Stomach (tissue), 4 donors: ENCODE measurements at regions not wholly inside any gene's neighbourhood (a gene's known extent, or its start where the extent isn't known, plus 50 kb on each side); places are given as distances from the start of the nearest gene placed in this dataset.

Source experiments
- EP300 ChIP-seq: sonication (generic); formaldehyde crosslinking; IDR thresholded peaks from one replicate; pipeline ENCODE4 v1.6.1; 2017; ENCODE audit warnings: antibody characterized with exemption
- POLR2A ChIP-seq, 4 donors: fragments of 450-650 bp; IDR thresholded peaks; one replicate each; pipeline ENCODE4 v1.6.1; 2016; ENCODE audit warnings: antibody characterized with exemption in 4 of 4, control low read depth in 2 of 4, mild to moderate bottlenecking in 1 of 4, moderate library complexity in 1 of 4
- POLR2AphosphoS5 ChIP-seq, 3 donors: sonication (generic); formaldehyde crosslinking; IDR thresholded peaks; one replicate each; pipeline ENCODE4 v1.6.1; 2016; ENCODE audit warnings: antibody characterized with exemption in 3 of 3
- TF ChIP-seq, protein P1 (sequence below), 7 experiments: fragments of 450-650 bp in 4 of 7; fragments of 200-600 bp in 3 of 7; sonication (generic) in 3 of 7; IDR thresholded peaks; one replicate each; pipeline ENCODE4 v1.5.1; 2016 to 2019; ENCODE audit warnings: antibody characterized with exemption in 7 of 7, control low read depth in 2 of 7, mild to moderate bottlenecking in 1 of 7

DNA sequence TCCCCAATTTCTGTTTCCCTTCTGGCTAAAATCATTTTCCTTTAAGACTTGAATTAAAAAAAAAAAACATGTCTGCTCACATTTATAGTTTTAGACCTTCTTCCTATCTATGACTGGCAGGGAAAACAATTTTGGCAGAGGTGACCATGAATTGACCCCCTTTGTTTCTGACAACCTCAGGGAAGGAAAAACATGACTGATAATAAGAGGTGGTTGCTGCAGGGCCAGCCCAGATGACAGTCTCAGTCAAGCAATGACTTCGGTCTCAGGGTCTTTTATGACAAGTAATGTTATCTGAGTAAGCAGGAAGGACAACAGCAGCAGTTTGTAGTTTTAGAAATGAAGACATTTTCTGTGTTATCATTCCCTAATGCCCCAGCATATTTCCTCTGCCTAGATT is 430.9 kb downstream of the LRIG3 start:
- TF ChIP-seq, protein P1, sequence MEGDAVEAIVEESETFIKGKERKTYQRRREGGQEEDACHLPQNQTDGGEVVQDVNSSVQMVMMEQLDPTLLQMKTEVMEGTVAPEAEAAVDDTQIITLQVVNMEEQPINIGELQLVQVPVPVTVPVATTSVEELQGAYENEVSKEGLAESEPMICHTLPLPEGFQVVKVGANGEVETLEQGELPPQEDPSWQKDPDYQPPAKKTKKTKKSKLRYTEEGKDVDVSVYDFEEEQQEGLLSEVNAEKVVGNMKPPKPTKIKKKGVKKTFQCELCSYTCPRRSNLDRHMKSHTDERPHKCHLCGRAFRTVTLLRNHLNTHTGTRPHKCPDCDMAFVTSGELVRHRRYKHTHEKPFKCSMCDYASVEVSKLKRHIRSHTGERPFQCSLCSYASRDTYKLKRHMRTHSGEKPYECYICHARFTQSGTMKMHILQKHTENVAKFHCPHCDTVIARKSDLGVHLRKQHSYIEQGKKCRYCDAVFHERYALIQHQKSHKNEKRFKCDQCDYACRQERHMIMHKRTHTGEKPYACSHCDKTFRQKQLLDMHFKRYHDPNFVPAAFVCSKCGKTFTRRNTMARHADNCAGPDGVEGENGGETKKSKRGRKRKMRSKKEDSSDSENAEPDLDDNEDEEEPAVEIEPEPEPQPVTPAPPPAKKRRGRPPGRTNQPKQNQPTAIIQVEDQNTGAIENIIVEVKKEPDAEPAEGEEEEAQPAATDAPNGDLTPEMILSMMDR (IDR thresholded peaks at IDR 0.05) = no peak
- no peak for TF ChIP-seq POLR2A (IDR thresholded peaks at IDR 0.05)
- no peak for TF ChIP-seq EP300
- no peak for TF ChIP-seq POLR2AphosphoS5 (IDR thresholded peaks at IDR 0.05)
